ENCODE measurements at regions not wholly inside any gene's neighbourhood (a gene's known extent, or its start where the extent isn't known, plus 50 kb on each side); places are given as distances from the start of the nearest gene placed in this dataset.

DNA sequence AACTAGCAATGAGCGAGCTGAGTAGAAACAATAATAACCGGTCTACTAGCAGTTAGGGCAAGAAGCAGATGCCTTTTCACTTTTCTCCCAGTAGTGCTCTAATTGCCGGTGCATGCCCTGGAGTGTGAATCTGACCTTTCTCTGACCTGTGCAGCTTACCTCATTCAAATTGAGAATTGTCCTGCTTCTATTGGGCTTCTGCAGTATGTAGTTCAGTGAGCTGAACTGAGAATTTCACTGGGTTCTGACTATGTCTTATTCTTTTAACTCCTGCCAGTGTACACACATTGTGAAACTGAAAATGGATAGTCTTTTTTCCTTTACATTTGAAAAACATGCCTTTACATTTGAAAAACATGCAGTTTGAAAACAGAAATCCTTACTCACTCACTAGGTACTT is 157.9 kb upstream of the GRM3 start:
- Histone ChIP-seq H3K4me2 (ENCODE audit: low read depth, low read length, poor library complexity, severe bottlenecking) (no peak overlapping the region), H3K9me2 (replicated peaks; ENCODE audit: low read depth, low read length) (no peaks in the 10 kb centered on the region), H4K20me1 (ENCODE audit: insufficient read depth, low read length, poor library complexity, severe bottlenecking) (no peaks in the 10 kb centered on the region), H3F3A (ENCODE audit: low read depth) (no peaks in the 10 kb centered on the region), H3K9me3 (ENCODE audit: insufficient read depth, low read depth, low read length) (no peaks in the 10 kb centered on the region), H2AFZ (ENCODE audit: low read length) (no peak overlapping the region), H3K27me3 (ENCODE audit: insufficient read depth, low read length, poor library complexity, severe bottlenecking) (no peaks in the 10 kb centered on the region), H3K36me3 (ENCODE audit: insufficient read depth, low read length) (no peaks in the 10 kb centered on the region), H3K9ac (ENCODE audit: low read depth, low read length, poor library complexity, severe bottlenecking) (no peak overlapping the region), H3K4me1 (ENCODE audit: insufficient read depth, low read length, poor library complexity, severe bottlenecking) (no peaks in the 10 kb centered on the region), H3K4me3 (ENCODE audit: low read length, poor library complexity, severe bottlenecking) (no peak overlapping the region), H3K79me2 (ENCODE audit: insufficient read depth, low read length) (no peaks in the 10 kb centered on the region)
- TF ChIP-seq CTCF (conservative IDR thresholded peaks at IDR 0.05; ENCODE audit: low read length) (no peak), EZH2phosphoT487 (IDR thresholded peaks at IDR 0.05; ENCODE audit: borderline replicate concordance) (no peak)

DNA sequence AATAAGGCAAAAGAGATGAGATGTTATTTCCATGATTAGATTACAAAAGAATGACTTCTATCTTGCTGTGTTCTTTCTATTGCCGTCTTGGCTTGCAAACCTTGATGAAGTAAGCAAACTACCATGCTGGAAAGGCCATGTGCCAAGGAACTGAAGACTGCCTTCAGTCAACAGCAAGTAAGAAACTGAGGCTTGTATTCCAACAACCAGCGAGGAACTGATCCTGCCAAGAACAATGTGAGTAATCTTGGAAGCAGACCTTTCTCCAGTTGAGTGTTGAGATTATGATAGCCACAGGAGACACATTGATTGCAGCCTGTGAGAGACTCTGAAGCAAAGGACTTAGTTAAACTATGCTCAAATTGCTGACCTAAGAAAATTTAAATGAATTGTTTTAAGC is 164.6 kb upstream of the GRM3 start:
- no peaks in the 10 kb centered on the region for H4K20me1 ChIP-seq (ENCODE audit: insufficient read depth, low read length, poor library complexity, severe bottlenecking)
- no peak overlapping the region for H3K4me2 ChIP-seq (ENCODE audit: low read depth, low read length, poor library complexity, severe bottlenecking)
- H3K9me3 ChIP-seq (ENCODE audit: insufficient read depth, low read depth, low read length), result no peaks in the 10 kb centered on the region
- no peaks in the 10 kb centered on the region for H3K4me1 ChIP-seq (ENCODE audit: insufficient read depth, low read length, poor library complexity, severe bottlenecking)
- TF ChIP-seq EZH2phosphoT487 (IDR thresholded peaks at IDR 0.05; ENCODE audit: borderline replicate concordance), result no peak
- TF ChIP-seq CTCF (conservative IDR thresholded peaks at IDR 0.05; ENCODE audit: low read length), result no peak
- H3K9me2 ChIP-seq (replicated peaks; ENCODE audit: low read depth, low read length), result no peaks in the 10 kb centered on the region
- no peak overlapping the region for H2AFZ ChIP-seq (ENCODE audit: low read length)
- no peak overlapping the region for H3K9ac ChIP-seq (ENCODE audit: low read depth, low read length, poor library complexity, severe bottlenecking)
- no peak overlapping the region for H3K4me3 ChIP-seq (ENCODE audit: low read length, poor library complexity, severe bottlenecking)
- H3K36me3 ChIP-seq (ENCODE audit: insufficient read depth, low read length), result no peaks in the 10 kb centered on the region
- H3K27me3 ChIP-seq (ENCODE audit: insufficient read depth, low read length, poor library complexity, severe bottlenecking), result no peaks in the 10 kb centered on the region
- no peaks in the 10 kb centered on the region for H3K79me2 ChIP-seq (ENCODE audit: insufficient read depth, low read length)
- no peaks in the 10 kb centered on the region for H3F3A ChIP-seq (ENCODE audit: low read depth)

GRCh38 chr7:86477343-86477935 is 166.3 kb upstream of the GRM3 start:
- H4K20me1 ChIP-seq (ENCODE audit: insufficient read depth, low read length, poor library complexity, severe bottlenecking), result no peaks in the 10 kb centered on the region
- no peak for TF ChIP-seq CTCF (conservative IDR thresholded peaks at IDR 0.05; ENCODE audit: low read length)
- TF ChIP-seq EZH2phosphoT487 (IDR thresholded peaks at IDR 0.05; ENCODE audit: borderline replicate concordance), result no peak
- H3F3A ChIP-seq (ENCODE audit: low read depth), result no peaks in the 10 kb centered on the region
- no peaks in the 10 kb centered on the region for H3K9me3 ChIP-seq (ENCODE audit: insufficient read depth, low read depth, low read length)
- H3K4me1 ChIP-seq (ENCODE audit: insufficient read depth, low read length, poor library complexity, severe bottlenecking), result no peaks in the 10 kb centered on the region
- no peak overlapping the region for H3K4me3 ChIP-seq (ENCODE audit: low read length, poor library complexity, severe bottlenecking)
- H3K4me2 ChIP-seq (ENCODE audit: low read depth, low read length, poor library complexity, severe bottlenecking), result no peak overlapping the region
- no peaks in the 10 kb centered on the region for H3K36me3 ChIP-seq (ENCODE audit: insufficient read depth, low read length)
- no peak overlapping the region for H3K9ac ChIP-seq (ENCODE audit: low read depth, low read length, poor library complexity, severe bottlenecking)
- no peaks in the 10 kb centered on the region for H3K79me2 ChIP-seq (ENCODE audit: insufficient read depth, low read length)
- no peaks in the 10 kb centered on the region for H3K9me2 ChIP-seq (replicated peaks; ENCODE audit: low read depth, low read length)
- no peaks in the 10 kb centered on the region for H3K27me3 ChIP-seq (ENCODE audit: insufficient read depth, low read length, poor library complexity, severe bottlenecking)
- H2AFZ ChIP-seq (ENCODE audit: low read length), result no peak overlapping the region

All from Loucy (cell line).